IMR-90 (cell line): ENCODE measurements at regions not wholly inside any gene's neighbourhood (a gene's known extent, or its start where the extent isn't known, plus 50 kb on each side); places are given as distances from the start of the nearest gene placed in this dataset.

Experiments used
- ATAC-seq: fragments of 200-7000 bp; cut with Tn5 transposase; 2 replicates; pipeline ENCODE4 v1.9.1; 2020; ENCODE audit warnings: low read depth, mild to moderate bottlenecking, moderate library complexity
- BruUV-seq: library from RNA; stranded (reverse); fragments of 400-500 nt; replicated peaks from 2 replicates; lab custom pipeline; 2021; lab: Mats Ljungman, UMichigan
- CTCF ChIA-PET: fragments of 300-600 bp; formaldehyde crosslinking; extraction: SDS; loops from one replicate; lab custom pipeline; 2021; ENCODE audit warnings: antibody characterized with exemption; lab: Yijun Ruan, JAX
- POLR2A ChIA-PET: fragments of 300-600 bp; sonication (Branson Sonifier 250); formaldehyde crosslinking; loops from one replicate; lab custom pipeline; 2022; ENCODE audit warnings: antibody characterized with exemption; ENCODE audit not compliant: unreplicated experiment; lab: Charles Lee
- DNase-seq: peaks from one replicate; pipeline ENCODE4 v3.0.0; 2013
- H2AFZ ChIP-seq: replicated peaks from 2 replicates; pipeline ENCODE3; 2013; ENCODE audit warnings: low read length, mild to moderate bottlenecking; ENCODE audit not compliant: poor library complexity
- H2AK5ac ChIP-seq: 2 replicates; pipeline ENCODE4 v1.6.1; 2013; ENCODE audit warnings: low read depth, low read length, inconsistent platforms
- H2AK9ac ChIP-seq: replicated peaks from 2 replicates; pipeline ENCODE3; 2013; ENCODE audit warnings: mild to moderate bottlenecking, low read depth, low read length, moderate library complexity; ENCODE audit not compliant: poor library complexity
- H2BK120ac ChIP-seq: 2 replicates; pipeline ENCODE4 v1.6.1; 2013; ENCODE audit warnings: low read depth, low read length, inconsistent platforms
- H2BK15ac ChIP-seq: 3 replicates; pipeline ENCODE4 v1.6.1; 2013; ENCODE audit warnings: low read depth, low read length, inconsistent platforms
- H2BK20ac ChIP-seq: 2 replicates; pipeline ENCODE4 v1.6.1; 2013; ENCODE audit warnings: low read depth, mild to moderate bottlenecking, inconsistent platforms, low read length, moderate library complexity
- H2BK5ac ChIP-seq: 2 replicates; pipeline ENCODE4 v1.6.1; 2013; ENCODE audit warnings: mild to moderate bottlenecking, low read depth, low read length, inconsistent platforms; ENCODE audit not compliant: poor library complexity, severe bottlenecking
- H3K14ac ChIP-seq: replicated peaks from 2 replicates; pipeline ENCODE4 v1.6.1; 2013; ENCODE audit warnings: low read depth, low read length, inconsistent platforms
- H3K18ac ChIP-seq: 2 replicates; pipeline ENCODE4 v1.6.1; 2013; ENCODE audit warnings: low read depth, low read length, control low read depth
- H3K23ac ChIP-seq: 2 replicates; pipeline ENCODE4 v1.6.1; 2013; ENCODE audit warnings: low read depth, low read length, inconsistent platforms
- H3K27ac ChIP-seq: 2 replicates; pipeline ENCODE4 v1.5.1; 2013; ENCODE audit warnings: mild to moderate bottlenecking, control low read depth, low read length; ENCODE audit not compliant: insufficient read depth
- H3K27me3 ChIP-seq: 2 replicates; pipeline ENCODE4 v1.6.1; 2013; ENCODE audit warnings: low read length; ENCODE audit not compliant: control insufficient read depth, insufficient read depth
- H3K36me3 ChIP-seq: 2 replicates; pipeline ENCODE4 v1.6.1; 2013; ENCODE audit warnings: low read length, mixed read lengths; ENCODE audit not compliant: control insufficient read depth, insufficient read depth
- H3K4ac ChIP-seq: 2 replicates; pipeline ENCODE4 v1.6.1; 2013; ENCODE audit warnings: low read depth, low read length, inconsistent platforms
- H3K4me1 ChIP-seq: 2 replicates; pipeline ENCODE4 v1.6.1; 2013; ENCODE audit warnings: low read length, mixed read lengths; ENCODE audit not compliant: control insufficient read depth, insufficient read depth
- H3K4me2 ChIP-seq: 2 replicates; pipeline ENCODE4 v1.6.1; 2013; ENCODE audit warnings: low read depth, mild to moderate bottlenecking, control low read depth, low read length, moderate library complexity
- H3K4me3 ChIP-seq: 2 replicates; pipeline ENCODE4 v1.5.1; 2013; ENCODE audit warnings: low read depth, mild to moderate bottlenecking, control low read depth, low read length, moderate library complexity; ENCODE audit not compliant: insufficient read depth
- H3K56ac ChIP-seq: 2 replicates; pipeline ENCODE4 v1.6.1; 2013; ENCODE audit warnings: low read length, inconsistent platforms; ENCODE audit not compliant: insufficient read depth; ENCODE audit errors: extremely low read depth
- H3K79me1 ChIP-seq, 2 experiments: 2 replicates each; pipeline ENCODE4 v1.6.1; 2013; ENCODE audit warnings: low read length in 2 of 2, inconsistent platforms in 1 of 2, low read depth in 1 of 2
- H3K9ac ChIP-seq: 2 replicates; pipeline ENCODE4 v1.6.1; 2013; ENCODE audit warnings: low read depth, low read length, control low read depth
- H3K9me1 ChIP-seq: 2 replicates; pipeline ENCODE4 v1.6.1; 2013; ENCODE audit warnings: low read length, inconsistent platforms; ENCODE audit not compliant: insufficient read depth
- H3K9me3 ChIP-seq: 2 replicates; pipeline ENCODE4 v1.6.1; 2013; ENCODE audit warnings: low read length; ENCODE audit not compliant: control insufficient read depth, insufficient read depth
- H4K20me1 ChIP-seq: 2 replicates; pipeline ENCODE4 v1.6.1; 2013; ENCODE audit warnings: low read length, inconsistent platforms; ENCODE audit not compliant: insufficient read depth
- H4K5ac ChIP-seq: 2 replicates; pipeline ENCODE4 v1.6.1; 2013; ENCODE audit warnings: mild to moderate bottlenecking, low read depth, low read length, control low read depth
- H4K8ac ChIP-seq, 2 experiments: 2 replicates each; pipeline ENCODE4 v1.6.1; 2013; ENCODE audit warnings: low read depth in 2 of 2, low read length in 2 of 2, control low read depth in 1 of 2, inconsistent platforms in 1 of 2
- H4K91ac ChIP-seq: 2 replicates; pipeline ENCODE4 v1.6.1; 2013; ENCODE audit warnings: low read depth, low read length, inconsistent platforms; ENCODE audit not compliant: insufficient read depth
- BHLHE40 ChIP-seq: fragments of 150-350 bp; IDR thresholded peaks from 2 replicates; pipeline ENCODE4 v1.6.1; 2016; ENCODE audit warnings: mild to moderate bottlenecking, low read depth, low read length
- CEBPB ChIP-seq: IDR thresholded peaks from 2 replicates; pipeline ENCODE4 v1.6.1; 2012; ENCODE audit warnings: low read depth, low read length, improper control_type of control experiment
- CHD1 ChIP-seq: IDR thresholded peaks from 2 replicates; pipeline ENCODE4 v1.6.1; 2012; ENCODE audit warnings: low read depth, low read length, improper control_type of control experiment
- FOS ChIP-seq: fragments of 150-350 bp; IDR thresholded peaks from 2 replicates; pipeline ENCODE4 v1.6.1; 2016; ENCODE audit warnings: low read depth, low read length
- MAFK ChIP-seq: IDR thresholded peaks from 2 replicates; pipeline ENCODE4 v1.6.1; 2012; ENCODE audit warnings: low read depth, low read length, improper control_type of control experiment
- MAZ ChIP-seq: IDR thresholded peaks from 2 replicates; pipeline ENCODE4 v1.6.1; 2012; ENCODE audit warnings: low read depth, mild to moderate bottlenecking, low read length, improper control_type of control experiment, moderate library complexity, borderline replicate concordance
- MXI1 ChIP-seq: IDR thresholded peaks from 2 replicates; pipeline ENCODE4 v1.6.1; 2012; ENCODE audit warnings: low read depth, mild to moderate bottlenecking, low read length, moderate library complexity, borderline replicate concordance
- NFE2L2 ChIP-seq: fragments of 150-350 bp; IDR thresholded peaks from 2 replicates; pipeline ENCODE4 v1.6.1; 2016; ENCODE audit warnings: low read depth, mild to moderate bottlenecking, low read length
- POLR2A ChIP-seq: IDR thresholded peaks from 2 replicates; pipeline ENCODE4 v1.6.1; 2012; ENCODE audit warnings: mild to moderate bottlenecking, low read depth, low read length
- RAD21 ChIP-seq: IDR thresholded peaks from 2 replicates; pipeline ENCODE4 v1.6.1; 2012; ENCODE audit warnings: low read length, improper control_type of control experiment
- RCOR1 ChIP-seq: IDR thresholded peaks from 2 replicates; pipeline ENCODE4 v1.6.1; 2012; ENCODE audit warnings: mild to moderate bottlenecking, low read length, improper control_type of control experiment; ENCODE audit not compliant: insufficient replicate concordance
- RFX5 ChIP-seq: IDR thresholded peaks from 2 replicates; pipeline ENCODE4 v1.8.0; 2012; ENCODE audit warnings: low read depth, mild to moderate bottlenecking, low read length, moderate library complexity
- SMC3 ChIP-seq: fragments of 150-350 bp; IDR thresholded peaks from 2 replicates; pipeline ENCODE4 v1.6.1; 2016; ENCODE audit warnings: low read depth, mild to moderate bottlenecking, antibody characterized with exemption, low read length, moderate library complexity
- WGBS, 2 experiments: methylation state at CpG; one replicate each; pipeline versions ENCODE4 v1.1.5 to v1.1.7; 2013; ENCODE audit warnings: missing lambda C conversion rate in 2 of 2; ENCODE audit not compliant: insufficient read length in 1 of 2; ENCODE audit errors: extremely low coverage in 2 of 2; 5-methylcytosine and 5-hydroxymethylcytosine counted together
- dilution Hi-C: fragments of 300-500 bp; cut with HindIII; formaldehyde crosslinking; loops from one replicate; pipeline ENCODE4 v1.14.3; 2018; ENCODE audit warnings: low sequenced_read_pairs; ENCODE audit not compliant: unreplicated experiment
- in situ Hi-C: fragments of 300-500 bp; cut with MboI; formaldehyde crosslinking; loops from 3 replicates; pipeline ENCODE4 v1.14.3; 2019; ENCODE audit warnings: low sequenced_read_pairs, inconsistent platforms, mixed read lengths
- intact Hi-C: fragments of 100-400 bp; cut with micrococcal nuclease; formaldehyde crosslinking; loops from 2 replicates; pipeline ENCODE4 v1.10.0; 2022
- TF ChIP-seq, protein P1 (sequence below): conservative IDR thresholded peaks from 2 replicates; pipeline ENCODE4 v1.5.1; 2012; ENCODE audit warnings: mild to moderate bottlenecking, low read depth, low read length, improper control_type of control experiment

DNA sequence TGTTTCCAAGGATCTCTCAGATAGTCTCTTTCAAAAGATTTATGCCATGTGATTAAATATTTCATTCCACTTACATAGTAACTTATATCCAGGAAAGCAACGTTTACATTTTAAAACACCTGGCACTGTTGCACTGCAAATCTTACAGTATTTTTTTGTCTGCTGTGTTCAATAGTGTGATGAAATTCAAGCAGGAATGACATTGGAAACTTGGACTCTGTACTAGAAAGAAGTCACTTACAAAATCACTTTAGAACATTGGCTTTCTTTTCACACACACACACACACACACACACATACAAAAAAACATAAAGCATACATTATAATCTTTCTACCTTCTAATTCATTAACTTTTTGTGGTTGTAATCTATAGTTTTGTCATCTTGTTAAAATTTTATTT, 66.2 kb upstream of the USP15 start:
- Histone ChIP-seq H2AK5ac (no peak overlapping the region), H3K4me1 (peaks cover 2% of the 10 kb centered on the region; the same call in 1 of the 2 replicates), H3K36me3 (no peaks in the 10 kb centered on the region), H4K5ac (no peak overlapping the region), H3K9me1 (no peaks in the 10 kb centered on the region), H2AFZ (no peak overlapping the region), H2BK15ac (no peak overlapping the region), H2BK120ac (no peak overlapping the region), H4K91ac (no peak overlapping the region), H3K18ac (no peak overlapping the region), H3K27ac (no peak overlapping the region), H3K9me3 (peaks cover 6% of the 10 kb centered on the region; the same call in 1 of the 2 replicates), H3K14ac (no peak overlapping the region), H2BK5ac (no peak overlapping the region), H3K4me3 (no peak overlapping the region), H3K4me2 (no peak overlapping the region), H3K56ac (no peak overlapping the region), H3K23ac (no peak overlapping the region), H4K8ac (no peak overlapping the region), H3K9ac (no peak overlapping the region), H2BK20ac (no peak overlapping the region), H3K27me3 (peaks cover 29% of the 10 kb centered on the region), H4K20me1 (no peaks in the 10 kb centered on the region), H2AK9ac (no peak overlapping the region), H3K4ac (no peak overlapping the region), H3K79me1 (no peaks in the 10 kb centered on the region)
- ATAC-seq = no peak
- no TSS peak for BruUV-seq
- dilution Hi-C loops (no loop called here), in situ Hi-C loops (no loop called here), intact Hi-C loops (loop anchor here (5.0 kb wide), 1 partner anchor 187 kb away; no protein-coding TSS in a partner anchor)
- CTCF ChIA-PET = interaction anchor here (0.9 kb wide), 1 partner anchor 16 kb away, joined by 6 read pairs; no protein-coding TSS in a partner anchor
- POLR2A ChIA-PET = no interaction called here
- TF ChIP-seq SMC3 = no peak
- TF ChIP-seq RFX5 = no peak
- no peak for TF ChIP-seq MAFK
- TF ChIP-seq MXI1 = no peak
- no peak for TF ChIP-seq POLR2A
- no peak for TF ChIP-seq FOS
- no peak for TF ChIP-seq RCOR1
- TF ChIP-seq BHLHE40 = no peak
- TF ChIP-seq, protein P1, sequence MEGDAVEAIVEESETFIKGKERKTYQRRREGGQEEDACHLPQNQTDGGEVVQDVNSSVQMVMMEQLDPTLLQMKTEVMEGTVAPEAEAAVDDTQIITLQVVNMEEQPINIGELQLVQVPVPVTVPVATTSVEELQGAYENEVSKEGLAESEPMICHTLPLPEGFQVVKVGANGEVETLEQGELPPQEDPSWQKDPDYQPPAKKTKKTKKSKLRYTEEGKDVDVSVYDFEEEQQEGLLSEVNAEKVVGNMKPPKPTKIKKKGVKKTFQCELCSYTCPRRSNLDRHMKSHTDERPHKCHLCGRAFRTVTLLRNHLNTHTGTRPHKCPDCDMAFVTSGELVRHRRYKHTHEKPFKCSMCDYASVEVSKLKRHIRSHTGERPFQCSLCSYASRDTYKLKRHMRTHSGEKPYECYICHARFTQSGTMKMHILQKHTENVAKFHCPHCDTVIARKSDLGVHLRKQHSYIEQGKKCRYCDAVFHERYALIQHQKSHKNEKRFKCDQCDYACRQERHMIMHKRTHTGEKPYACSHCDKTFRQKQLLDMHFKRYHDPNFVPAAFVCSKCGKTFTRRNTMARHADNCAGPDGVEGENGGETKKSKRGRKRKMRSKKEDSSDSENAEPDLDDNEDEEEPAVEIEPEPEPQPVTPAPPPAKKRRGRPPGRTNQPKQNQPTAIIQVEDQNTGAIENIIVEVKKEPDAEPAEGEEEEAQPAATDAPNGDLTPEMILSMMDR = no peak
- TF ChIP-seq CEBPB = no peak
- no peak for TF ChIP-seq CHD1
- TF ChIP-seq NFE2L2 = no peak
- TF ChIP-seq RAD21 = no peak
- no peak for TF ChIP-seq MAZ
- WGBS, 2 experiments = no CpG with 5 or more reads among the region's 1 CpG
- no peak for DNase-seq
